GM21381 (cell line): ENCODE measurements at regions not wholly inside any gene's neighbourhood (a gene's known extent, or its start where the extent isn't known, plus 50 kb on each side); places are given as distances from the start of the nearest gene placed in this dataset.
"Not testable (repeated sequence)": the region's sequence is repeated elsewhere in the genome, so short reads cannot be mapped to it uniquely, and the experiment has no call there.

Experiments used
- ATAC-seq: cut with Tn5 transposase; IDR thresholded peaks from one replicate; pipeline ENCODE4 v1.9.1; 2021; ENCODE audit warnings: mild to moderate bottlenecking, moderate library complexity; ENCODE audit not compliant: unreplicated experiment

DNA sequence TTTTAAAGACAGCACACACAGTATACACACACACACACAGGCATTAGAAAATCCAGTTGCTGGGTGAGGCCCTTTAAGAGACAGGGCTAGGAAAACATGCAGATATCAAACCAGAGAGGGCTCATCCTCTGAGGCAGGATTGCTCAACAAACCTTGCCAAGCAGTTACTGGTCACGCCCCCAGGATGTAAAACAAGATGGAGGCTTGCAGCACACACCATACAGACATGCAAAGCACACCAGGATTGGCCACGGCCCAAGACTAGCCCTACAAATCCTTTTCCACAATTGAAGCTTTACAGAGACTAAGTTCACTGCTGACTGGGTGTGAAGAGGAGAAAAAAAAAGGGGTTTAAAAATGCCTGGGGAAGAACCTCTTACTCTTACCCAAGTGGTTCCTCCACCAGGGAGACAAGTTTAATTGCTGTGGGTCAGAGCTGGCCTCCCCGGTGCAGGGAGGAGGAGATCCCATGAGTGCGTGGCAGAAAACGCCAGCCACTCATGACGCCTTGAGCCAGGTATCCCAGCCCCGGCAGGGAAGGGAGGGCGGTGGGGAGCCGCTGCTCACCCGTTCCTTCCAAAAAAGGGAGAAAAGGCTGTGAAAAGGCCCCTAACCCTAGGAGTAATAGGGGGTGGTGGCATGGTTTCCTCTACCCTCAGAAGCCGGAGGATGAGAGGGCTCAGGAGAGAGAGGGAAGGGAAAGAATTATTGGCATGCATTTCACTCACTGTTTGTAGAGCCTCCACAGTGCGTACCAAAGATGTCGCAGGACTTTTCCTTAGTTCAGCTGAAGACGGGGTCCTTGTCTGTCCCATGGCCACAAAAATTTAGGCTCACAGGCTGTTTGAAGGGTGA is 594.6 kb upstream of the ZP4 start:
- ATAC-seq, result no peak

- ATAC-seq, result no peak
These were observed 593.4 kb upstream of the ZP4 start for GRCh38 chr1:238484121-238484520.

DNA sequence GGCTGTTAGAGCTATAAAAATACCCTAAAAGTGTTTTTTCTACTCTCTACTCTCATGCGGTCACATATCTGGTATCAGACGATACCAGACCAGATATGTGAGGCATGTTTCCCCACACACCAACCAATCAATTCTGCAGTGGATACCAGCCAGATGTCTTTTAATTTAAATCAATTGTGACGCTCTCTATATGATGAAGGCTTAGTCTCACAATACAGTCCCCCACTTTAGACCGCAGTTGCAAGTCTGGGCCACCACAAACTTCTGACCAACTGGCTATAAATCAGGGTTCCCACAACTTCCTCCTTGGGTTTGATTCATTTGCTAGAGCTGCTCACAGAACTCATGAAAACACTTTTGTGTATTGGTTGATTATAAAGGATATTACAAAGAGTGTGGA is 586.1 kb upstream of the ZP4 start:
- ATAC-seq, result no peak

GRCh38 chr1:238475712-238476111 is 585.0 kb upstream of the ZP4 start:
- ATAC-seq, result no peak

DNA sequence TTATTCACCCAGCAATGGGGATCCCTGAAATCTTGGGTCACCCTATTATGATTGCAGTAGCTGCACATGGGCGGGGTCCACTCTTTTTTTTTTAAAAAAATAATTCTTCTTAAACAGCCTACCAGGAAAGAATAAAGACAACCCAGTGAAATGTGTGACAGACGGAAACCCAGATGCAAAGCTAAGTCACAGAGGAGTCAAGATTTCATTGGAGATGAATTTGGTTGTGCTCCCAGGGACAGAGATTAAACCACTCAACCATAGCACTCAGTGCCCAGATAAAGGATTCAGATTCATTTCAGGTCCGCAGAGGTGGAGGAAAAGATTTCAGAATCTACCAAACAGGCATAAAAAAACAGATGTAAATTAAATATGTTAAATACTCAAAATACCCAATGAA is 583.5 kb upstream of the ZP4 start:
- no peak for ATAC-seq

- no peak for ATAC-seq
These were observed 578.5 kb upstream of the ZP4 start for GRCh38 chr1:238469146-238469631.

- no peak for ATAC-seq
These were observed 577.3 kb upstream of the ZP4 start for GRCh38 chr1:238468068-238468467.

DNA sequence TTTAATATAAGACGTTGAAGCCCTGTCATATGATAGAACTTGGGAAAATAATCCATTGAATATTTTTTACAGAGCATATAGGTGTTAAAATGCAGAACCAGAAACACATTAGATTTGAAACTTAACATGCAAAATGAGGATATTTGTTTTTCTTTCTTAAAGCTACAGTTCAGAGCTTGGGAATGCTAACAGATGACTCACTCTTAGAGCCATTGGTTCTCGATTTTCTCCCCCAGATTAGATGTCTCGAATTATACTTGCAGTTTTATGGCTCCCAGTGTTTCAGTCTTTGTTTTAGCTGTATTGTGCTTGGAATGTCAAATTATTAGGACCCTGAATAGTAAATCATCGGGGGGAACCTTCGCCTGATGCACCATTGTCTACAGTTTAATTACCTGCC is 575.7 kb upstream of the ZP4 start:
- ATAC-seq, result no peak

GRCh38 chr1:238465449-238465848 is 574.7 kb upstream of the ZP4 start:
- ATAC-seq, result no peak

- ATAC-seq, result no peak
These were observed 568.2 kb upstream of the ZP4 start for GRCh38 chr1:238458899-238459298.

GRCh38 chr1:238457610-238458009 is 566.9 kb upstream of the ZP4 start:
- no peak for ATAC-seq

DNA sequence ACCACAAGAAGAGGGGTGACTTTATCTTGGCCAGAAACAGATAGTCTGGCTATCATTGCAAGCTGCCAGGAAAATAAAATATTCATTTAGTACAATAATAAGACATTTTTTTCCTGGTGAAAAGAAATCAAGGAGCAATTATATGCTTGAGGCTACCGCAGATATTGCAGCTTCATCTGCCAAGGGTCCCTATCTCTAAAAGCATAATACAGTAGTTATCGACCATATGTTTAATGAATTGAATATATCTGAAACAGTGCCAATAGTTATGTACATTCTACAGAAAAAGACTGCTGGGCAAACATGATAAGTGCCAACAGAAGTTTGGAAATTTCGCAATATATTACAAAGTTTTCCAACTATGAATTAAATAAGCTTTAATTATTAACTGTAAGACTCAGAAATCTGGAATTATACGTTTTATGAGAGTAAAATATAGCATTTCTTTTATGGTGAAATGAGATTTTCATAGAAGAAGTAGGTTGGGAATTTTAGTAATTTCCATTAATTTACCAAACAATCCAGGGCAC is 561.1 kb upstream of the ZP4 start:
- ATAC-seq, result no peak

- ATAC-seq, result no peak
These were observed 560.3 kb upstream of the ZP4 start for GRCh38 chr1:238450976-238451375.

GRCh38 chr1:238443687-238444086 is 553.0 kb upstream of the ZP4 start:
- no peak for ATAC-seq

DNA sequence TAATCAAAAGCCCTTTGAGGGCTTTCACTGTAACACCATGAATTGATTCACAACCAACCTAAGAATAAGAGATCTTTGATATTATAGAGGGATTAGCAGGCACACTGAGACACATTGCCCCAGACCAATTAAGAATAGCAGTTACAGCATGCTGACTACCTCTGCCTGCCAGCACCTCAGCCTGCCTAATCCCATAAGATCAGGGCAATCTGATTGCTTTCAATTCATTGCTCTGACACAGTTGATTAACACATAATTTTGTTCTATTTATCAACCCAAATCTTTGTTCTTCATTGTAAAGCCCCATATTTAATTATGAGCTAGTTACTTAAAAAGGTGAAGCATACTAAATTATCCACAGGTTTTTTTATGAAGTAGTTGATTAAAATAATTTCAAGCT is 548.8 kb upstream of the ZP4 start:
- ATAC-seq, result no peak

- no peak for ATAC-seq
These were observed 547.9 kb upstream of the ZP4 start for GRCh38 chr1:238438311-238439270.

DNA sequence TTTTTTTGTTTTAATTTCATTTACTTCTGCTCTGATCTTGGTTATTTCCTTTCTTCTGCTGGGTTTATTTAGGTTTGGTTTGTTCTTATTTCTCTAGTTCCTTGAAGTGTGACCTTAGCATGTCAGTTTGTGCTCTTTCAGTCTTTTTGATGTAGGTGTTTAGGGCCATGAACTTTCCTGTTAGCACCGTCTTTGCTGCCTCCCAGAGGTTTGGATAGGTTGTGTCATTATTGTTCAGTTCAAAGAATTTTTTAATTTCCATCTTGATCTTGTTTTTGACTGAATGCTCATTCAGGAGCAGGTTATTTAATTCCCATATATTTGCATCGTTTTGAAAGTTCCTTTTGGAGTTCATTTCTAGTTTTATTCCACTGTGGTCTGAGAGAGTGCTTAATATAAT is 539.0 kb upstream of the ZP4 start:
- not testable (repeated sequence) for ATAC-seq

- ATAC-seq, result no peak
These were observed 528.5 kb upstream of the ZP4 start for GRCh38 chr1:238419209-238419608.

GRCh38 chr1:238409932-238410331 is 519.2 kb upstream of the ZP4 start:
- ATAC-seq, result no peak

DNA sequence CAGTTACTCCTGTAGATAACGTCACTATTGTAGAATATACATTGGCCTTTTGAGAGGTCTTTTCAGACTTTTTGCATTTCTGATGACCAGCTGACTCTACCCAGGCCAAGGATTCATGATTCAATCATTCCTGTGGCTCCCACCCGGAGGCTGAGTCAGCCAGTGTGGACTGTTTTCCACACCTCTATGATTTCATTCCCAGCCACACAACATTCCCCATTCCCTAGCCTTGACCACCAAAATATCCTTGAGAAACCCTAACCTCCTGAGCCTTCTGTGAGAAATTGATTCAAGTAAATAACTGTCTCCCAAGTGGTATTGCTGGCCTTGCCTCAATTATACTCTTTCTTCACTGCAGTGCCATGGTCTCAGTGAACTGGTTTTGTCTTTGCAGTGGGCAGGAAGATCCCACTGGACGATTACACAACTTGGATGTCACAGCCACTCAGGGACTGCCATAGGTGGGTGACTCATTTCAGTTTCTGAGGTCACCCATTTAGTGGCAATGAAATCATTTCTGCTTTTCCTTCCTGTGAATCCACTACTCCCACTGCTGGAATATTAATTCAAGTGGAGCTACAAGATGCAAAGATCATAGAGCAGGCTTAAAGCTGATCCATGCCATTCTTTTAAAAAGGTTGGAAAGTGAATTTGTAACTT is 518.6 kb upstream of the ZP4 start:
- no peak for ATAC-seq

- no peak for ATAC-seq
These were observed 518.0 kb upstream of the ZP4 start for GRCh38 chr1:238408737-238409136.
